Testis (tissue), 2 donors: ENCODE measurements at regions not wholly inside any gene's neighbourhood (a gene's known extent, or its start where the extent isn't known, plus 50 kb on each side); places are given as distances from the start of the nearest gene placed in this dataset.

Experiments used
- DNase-seq: peaks from one replicate; pipeline ENCODE4 v3.0.0-alpha.2; 2019
- H3K27ac ChIP-seq, 2 donors: fragments of 200-600 bp; sonication (generic); one replicate each; pipeline ENCODE4 v1.5.1; 2019
- H3K27me3 ChIP-seq: fragments of 200-600 bp; sonication (generic); one replicate; pipeline ENCODE4 v1.5.1; 2019
- H3K36me3 ChIP-seq: fragments of 200-600 bp; sonication (generic); one replicate; pipeline ENCODE4 v1.5.1; 2017; ENCODE audit warnings: low read depth; ENCODE audit errors: missing control alignments
- H3K4me1 ChIP-seq: fragments of 200-600 bp; sonication (generic); one replicate; pipeline ENCODE4 v1.5.1; 2019
- H3K4me3 ChIP-seq, 2 donors: fragments of 200-600 bp; sonication (generic); one replicate each; pipeline ENCODE4 v1.5.1; 2017 to 2019
- H3K9me3 ChIP-seq: fragments of 200-600 bp; sonication (generic); one replicate; pipeline ENCODE4 v1.5.1; 2017
- POLR2A ChIP-seq: fragments of 450-650 bp; IDR thresholded peaks from one replicate; pipeline ENCODE4 v1.6.1; 2017; ENCODE audit warnings: antibody characterized with exemption, mild to moderate bottlenecking, moderate library complexity
- WGBS, 2 donors: methylation state at CpG; one replicate each; pipeline ENCODE4 v1.1.5; 2018; 5-methylcytosine and 5-hydroxymethylcytosine counted together
- intact Hi-C: fragments of 100-400 bp; cut with DNase I; formaldehyde crosslinking; loops from one replicate; pipeline ENCODE4 v1.15.1; 2023; ENCODE audit warnings: low total_unique reads
- TF ChIP-seq, protein P1 (sequence below), 3 experiments: fragments of 450-650 bp in 2 of 3; fragments of 200-600 bp in 1 of 3; sonication (generic) in 1 of 3; IDR thresholded peaks; one replicate each; pipeline ENCODE4 v1.5.1; 2016 to 2019; ENCODE audit warnings: antibody characterized with exemption in 3 of 3, mild to moderate bottlenecking in 2 of 3, moderate library complexity in 1 of 3

DNA sequence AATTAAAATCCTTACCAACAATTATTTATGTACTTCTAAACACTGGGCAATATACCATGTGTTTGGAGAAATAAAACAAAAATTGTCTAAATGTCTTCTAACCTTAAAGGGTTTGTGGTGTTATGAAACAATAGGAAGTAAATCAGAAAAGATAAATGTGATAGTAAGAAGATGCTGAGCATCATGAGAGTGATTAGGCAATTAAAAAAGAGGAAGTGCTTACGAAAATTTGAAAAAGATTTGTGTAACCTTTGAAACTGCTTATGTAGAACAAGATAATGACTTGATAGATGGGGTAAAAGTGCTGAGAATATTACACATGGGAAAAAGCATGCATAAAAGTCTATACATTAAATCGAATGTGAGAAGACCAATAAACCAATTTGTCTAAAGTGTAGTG lies 573.4 kb upstream of the CNTNAP2 start:
- Histone ChIP-seq H3K9me3 (no peaks in the 10 kb centered on the region), H3K36me3 (no peaks in the 10 kb centered on the region), H3K4me1 (no peaks in the 10 kb centered on the region), H3K4me3 (no peak overlapping the region), H3K27ac (no peak overlapping the region), H3K27me3 (no peaks in the 10 kb centered on the region)
- no peak for DNase-seq
- 59 to 72% methylated on average over 2 of the region's 2 CpGs for WGBS, 2 donors
- intact Hi-C loops, result no loop called here
- TF ChIP-seq, protein P1, sequence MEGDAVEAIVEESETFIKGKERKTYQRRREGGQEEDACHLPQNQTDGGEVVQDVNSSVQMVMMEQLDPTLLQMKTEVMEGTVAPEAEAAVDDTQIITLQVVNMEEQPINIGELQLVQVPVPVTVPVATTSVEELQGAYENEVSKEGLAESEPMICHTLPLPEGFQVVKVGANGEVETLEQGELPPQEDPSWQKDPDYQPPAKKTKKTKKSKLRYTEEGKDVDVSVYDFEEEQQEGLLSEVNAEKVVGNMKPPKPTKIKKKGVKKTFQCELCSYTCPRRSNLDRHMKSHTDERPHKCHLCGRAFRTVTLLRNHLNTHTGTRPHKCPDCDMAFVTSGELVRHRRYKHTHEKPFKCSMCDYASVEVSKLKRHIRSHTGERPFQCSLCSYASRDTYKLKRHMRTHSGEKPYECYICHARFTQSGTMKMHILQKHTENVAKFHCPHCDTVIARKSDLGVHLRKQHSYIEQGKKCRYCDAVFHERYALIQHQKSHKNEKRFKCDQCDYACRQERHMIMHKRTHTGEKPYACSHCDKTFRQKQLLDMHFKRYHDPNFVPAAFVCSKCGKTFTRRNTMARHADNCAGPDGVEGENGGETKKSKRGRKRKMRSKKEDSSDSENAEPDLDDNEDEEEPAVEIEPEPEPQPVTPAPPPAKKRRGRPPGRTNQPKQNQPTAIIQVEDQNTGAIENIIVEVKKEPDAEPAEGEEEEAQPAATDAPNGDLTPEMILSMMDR (IDR thresholded peaks at IDR 0.05), result no peak
- no peak for TF ChIP-seq POLR2A

DNA sequence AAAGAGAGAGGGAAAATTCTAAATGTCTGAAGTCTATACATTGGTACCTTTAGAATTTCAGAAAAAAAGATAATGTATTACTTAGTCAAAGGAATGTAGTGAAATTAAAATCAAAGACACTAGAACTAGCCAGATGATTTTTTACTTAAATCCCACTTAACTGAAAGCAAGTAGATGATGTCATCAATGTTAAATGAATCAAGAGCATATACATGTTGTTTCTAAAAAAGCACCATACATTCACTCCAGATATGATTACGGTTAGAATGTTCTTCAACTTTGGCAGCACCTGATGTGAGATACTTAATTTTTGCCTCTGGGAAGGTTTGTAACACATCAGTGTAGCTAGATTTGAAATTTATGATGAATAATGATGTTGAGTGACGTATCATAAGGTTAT lies 576.7 kb upstream of the CNTNAP2 start:
- no peak for TF ChIP-seq POLR2A
- TF ChIP-seq, protein P1 (IDR thresholded peaks at IDR 0.05), result no peak
- no peaks in the 10 kb centered on the region for H3K27me3 ChIP-seq
- no peak overlapping the region for H3K27ac ChIP-seq
- no peaks in the 10 kb centered on the region for H3K9me3 ChIP-seq
- no peaks in the 10 kb centered on the region for H3K4me1 ChIP-seq
- H3K36me3 ChIP-seq, result no peaks in the 10 kb centered on the region
- no peak for DNase-seq
- intact Hi-C loops, result no loop called here
- WGBS, 2 donors, result 41 to 43% methylated on average over 2 of the region's 2 CpGs
- H3K4me3 ChIP-seq, result no peak overlapping the region

DNA sequence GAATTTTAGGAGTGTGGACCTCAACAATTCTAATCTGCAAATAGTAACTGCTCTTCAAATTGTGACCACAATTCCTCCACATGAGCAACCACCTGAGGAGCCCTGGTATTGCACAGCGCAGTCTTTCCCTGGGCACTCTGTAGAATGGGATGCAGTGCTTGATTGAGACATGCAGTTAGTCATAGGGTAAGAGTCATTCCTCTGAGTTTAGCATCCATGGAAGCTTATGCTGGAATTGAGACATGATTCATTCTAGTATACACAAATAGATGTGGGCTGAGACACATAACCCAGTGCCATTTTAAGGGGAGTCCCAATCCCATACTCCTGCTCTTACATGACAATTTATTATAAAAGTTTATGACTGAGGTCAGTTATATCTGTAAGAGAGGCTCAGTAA lies 582.3 kb upstream of the CNTNAP2 start:
- H3K27ac ChIP-seq, result no peak overlapping the region
- no peak for TF ChIP-seq POLR2A
- TF ChIP-seq, protein P1 (IDR thresholded peaks at IDR 0.05), result no peak
- no peaks in the 10 kb centered on the region for H3K27me3 ChIP-seq
- DNase-seq, result no peak
- H3K4me3 ChIP-seq, result no peak overlapping the region
- H3K9me3 ChIP-seq, result no peaks in the 10 kb centered on the region
- intact Hi-C loops, result no loop called here
- H3K4me1 ChIP-seq, result no peaks in the 10 kb centered on the region
- H3K36me3 ChIP-seq, result no peaks in the 10 kb centered on the region
- WGBS, 2 donors, result 100% methylated on average over 1 of the region's 1 CpG

GRCh38 chr7:145520284-145520683 lies 596.3 kb upstream of the CNTNAP2 start:
- WGBS, 2 donors, result 81 to 88% methylated on average over 3 of the region's 3 CpGs
- Histone ChIP-seq H3K36me3 (no peaks in the 10 kb centered on the region), H3K27ac (no peak overlapping the region), H3K4me1 (no peaks in the 10 kb centered on the region), H3K27me3 (no peaks in the 10 kb centered on the region), H3K4me3 (no peak overlapping the region), H3K9me3 (no peaks in the 10 kb centered on the region)
- intact Hi-C loops, result no loop called here
- DNase-seq, result no peak
- TF ChIP-seq POLR2A, result no peak
- TF ChIP-seq, protein P1 (IDR thresholded peaks at IDR 0.05), result no peak

DNA sequence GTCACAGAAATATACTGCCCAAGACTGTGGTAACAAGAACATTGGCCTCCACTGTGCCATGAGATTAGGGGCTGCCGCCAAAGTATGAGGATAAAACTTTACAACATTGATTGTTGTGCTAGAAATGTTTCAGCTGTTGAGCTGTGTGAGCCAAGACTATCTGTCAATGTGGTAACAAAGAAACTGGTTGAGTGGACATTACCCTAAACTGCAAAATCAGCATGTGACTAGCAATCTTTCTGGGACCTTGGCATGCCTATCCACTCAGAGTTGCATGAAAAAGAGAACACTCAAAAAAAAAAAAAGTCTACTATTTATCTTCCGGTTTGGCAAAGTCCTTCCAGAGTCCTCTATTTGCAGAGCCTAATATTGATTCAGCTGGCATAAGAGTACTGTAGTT lies 605.6 kb upstream of the CNTNAP2 start:
- no peak for DNase-seq

More for the DNA sequence above, 605.6 kb upstream of the CNTNAP2 start:
- Histone ChIP-seq H3K27me3 (no peaks in the 10 kb centered on the region), H3K27ac (no peak overlapping the region), H3K36me3 (no peaks in the 10 kb centered on the region), H3K4me1 (no peaks in the 10 kb centered on the region), H3K4me3 (no peak overlapping the region), H3K9me3 (no peaks in the 10 kb centered on the region)
- 66 to 76% methylated on average over 2 of the region's 2 CpGs for WGBS, 2 donors
- intact Hi-C loops, result no loop called here
- TF ChIP-seq, protein P1 (IDR thresholded peaks at IDR 0.05), result no peak
- no peak for TF ChIP-seq POLR2A
